ENCODE measurements at regions not wholly inside any gene's neighbourhood (a gene's known extent, or its start where the extent isn't known, plus 50 kb on each side); places are given as distances from the start of the nearest gene placed in this dataset.

DNA sequence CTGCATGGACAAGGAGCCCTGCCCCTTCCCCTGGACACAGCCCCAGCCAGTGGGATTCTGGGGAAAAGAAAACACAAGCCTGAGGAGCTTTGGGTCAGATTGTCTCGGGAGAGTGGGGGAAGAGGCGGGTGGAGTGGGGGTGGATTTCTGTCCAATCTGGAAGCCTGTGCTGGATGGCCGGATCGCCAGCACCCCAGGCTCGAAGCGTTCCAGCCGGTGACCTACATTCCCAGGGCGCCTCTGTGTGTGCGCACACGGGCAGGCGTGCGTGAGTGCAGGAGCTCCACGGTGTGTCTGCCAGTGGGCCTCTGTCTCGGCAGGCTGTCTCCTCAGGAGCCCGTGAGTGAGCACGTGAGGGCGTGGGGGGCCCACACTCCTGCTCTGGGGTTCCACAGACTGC lies 74.3 kb upstream of the DAB2IP start:
- TF ChIP-seq CTCF (IDR thresholded peaks at IDR 0.05; ENCODE audit: insufficient read depth, low read length): no peak
- TF ChIP-seq REST (IDR thresholded peaks at IDR 0.05; ENCODE audit: insufficient replicate concordance, low read depth): no peak
- no peak for TF ChIP-seq POLR2AphosphoS5 (IDR thresholded peaks at IDR 0.05; ENCODE audit: low read depth)
- no peak for TF ChIP-seq SPI1 (IDR thresholded peaks at IDR 0.05; ENCODE audit: borderline replicate concordance, low read depth)
- TF ChIP-seq GABPA (IDR thresholded peaks at IDR 0.05; ENCODE audit: low read depth): no peak

Measured in HL-60 (cell line).